Stimulated activated CD8-positive, alpha-beta memory T cell treated with anti-CD3 and anti-CD28 coated beads, Interleukin-12 subunit alpha, Interleukin-12 subunit beta, amount 100 ng/mL, for 1 hour (primary cell): ENCODE measurements at regions not wholly inside any gene's neighbourhood (a gene's known extent, or its start where the extent isn't known, plus 50 kb on each side); places are given as distances from the start of the nearest gene placed in this dataset.

ENCODE experiments used
- DNase-seq: peaks from one replicate; pipeline ENCODE4 v3.0.0-alpha.2; 2020; ENCODE audit warnings: low read depth

DNA sequence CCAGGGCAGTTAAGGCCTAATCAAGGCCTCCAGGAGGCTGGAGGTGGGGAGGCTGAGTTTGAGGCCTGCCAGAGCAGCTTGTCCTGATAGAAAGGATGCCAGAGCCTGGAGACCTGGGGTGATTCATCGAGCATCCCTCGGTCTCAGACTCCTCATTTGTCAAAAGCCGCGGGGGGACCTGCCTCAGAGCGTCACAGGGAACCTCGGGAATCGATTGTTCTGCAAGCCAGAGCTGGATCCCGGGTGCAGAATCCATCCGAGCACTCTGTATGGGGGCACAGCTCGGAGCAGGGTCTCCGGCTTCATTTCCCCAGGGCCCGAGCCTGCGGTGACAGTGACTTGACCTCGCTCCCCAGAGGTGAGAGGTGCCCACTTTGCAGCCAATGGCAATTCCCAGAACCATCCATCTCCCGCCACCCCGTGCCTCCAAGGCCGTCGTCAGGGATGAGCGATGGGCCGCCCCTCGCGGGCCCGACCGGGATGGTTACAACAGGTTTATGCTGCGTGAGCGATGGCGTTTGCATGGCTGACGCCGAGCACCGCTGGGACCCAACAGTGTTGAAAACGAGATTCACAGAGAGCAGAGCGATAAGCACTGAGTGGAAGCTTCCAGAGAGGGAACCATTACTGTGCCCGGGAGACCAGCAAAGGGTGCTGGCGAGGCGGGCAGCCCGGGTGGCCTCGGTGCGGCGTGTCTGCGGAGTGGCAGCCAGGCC is 117.1 kb upstream of the GSE1 start:
- DNase-seq: no peak

- no peak for DNase-seq
Observed at GRCh38 chr16:85497622-85498314, 115.4 kb upstream of the GSE1 start.

- no peak for DNase-seq
Observed at GRCh38 chr16:85498607-85499006, 114.5 kb upstream of the GSE1 start.

DNA sequence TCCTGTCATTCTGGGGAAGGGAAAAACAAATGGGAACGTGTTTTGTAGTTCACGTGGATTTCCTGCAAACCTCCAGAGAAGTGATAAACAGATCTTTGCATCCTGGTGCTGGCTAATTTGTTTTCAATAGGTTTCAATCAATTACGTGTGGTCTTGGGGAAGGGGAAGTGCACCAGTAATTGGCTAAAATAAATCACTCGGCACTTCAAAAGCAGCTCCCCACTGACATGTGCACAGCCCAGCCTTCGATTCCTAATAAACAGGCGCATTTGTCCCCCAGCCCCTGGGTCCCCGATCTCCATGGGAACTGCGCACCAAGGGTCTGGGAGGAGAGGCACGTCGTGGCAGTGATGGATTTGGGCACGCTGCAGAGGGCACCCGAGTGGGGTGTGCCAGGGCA is 112.9 kb upstream of the GSE1 start:
- DNase-seq: no peak

DNA sequence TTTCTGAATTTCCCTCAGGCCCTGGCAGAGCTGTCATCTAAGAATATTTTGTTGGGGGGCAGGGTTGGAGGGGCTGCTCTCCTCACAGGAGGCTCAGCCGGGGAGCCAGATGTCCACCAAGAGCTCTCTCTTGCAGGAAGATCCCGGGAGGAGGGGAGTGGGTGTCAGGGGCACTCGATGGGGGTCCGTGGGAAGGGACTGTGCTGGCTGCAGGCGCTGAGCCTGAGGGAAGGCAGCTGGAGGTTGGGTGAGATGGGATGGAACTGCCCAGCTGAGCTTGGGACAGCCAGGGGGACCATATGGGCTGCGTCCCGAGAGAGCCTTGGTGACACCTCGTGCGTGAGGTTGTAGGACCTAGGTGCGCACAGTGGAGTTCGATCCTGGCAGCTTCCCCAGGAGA is 111.2 kb upstream of the GSE1 start:
- DNase-seq: no peak

- no peak for DNase-seq
Observed at GRCh38 chr16:85502357-85502756, 110.8 kb upstream of the GSE1 start.

DNA sequence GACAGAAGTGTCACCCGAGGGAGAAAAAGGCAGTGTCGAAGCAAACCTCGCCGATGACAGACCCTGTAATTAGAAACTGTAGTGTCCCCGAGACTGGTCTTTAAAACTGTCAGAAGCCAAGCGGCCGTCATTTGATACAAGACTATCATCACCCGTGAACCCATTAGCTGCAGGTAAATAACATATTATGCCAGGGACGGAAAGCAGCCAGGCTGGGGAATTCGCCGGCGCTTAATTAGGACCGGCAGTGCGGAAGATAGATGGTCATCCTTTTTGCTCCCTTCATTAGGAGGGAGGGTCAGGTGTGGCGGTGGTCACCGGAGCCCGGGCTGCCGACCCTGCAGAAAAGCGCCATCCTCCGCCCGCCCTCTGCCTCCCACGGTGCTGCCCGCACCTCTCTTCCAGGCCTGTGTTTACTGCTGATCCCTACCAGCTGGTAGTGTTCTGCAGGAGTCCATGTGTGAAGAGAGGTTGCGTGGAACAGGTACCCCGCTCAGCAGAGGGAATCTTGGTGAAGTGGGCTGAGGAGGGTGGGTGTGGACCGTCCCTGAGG is 109.4 kb upstream of the GSE1 start:
- no peak for DNase-seq

GRCh38 chr16:85504242-85504641 is 108.9 kb upstream of the GSE1 start:
- no peak for DNase-seq

DNA sequence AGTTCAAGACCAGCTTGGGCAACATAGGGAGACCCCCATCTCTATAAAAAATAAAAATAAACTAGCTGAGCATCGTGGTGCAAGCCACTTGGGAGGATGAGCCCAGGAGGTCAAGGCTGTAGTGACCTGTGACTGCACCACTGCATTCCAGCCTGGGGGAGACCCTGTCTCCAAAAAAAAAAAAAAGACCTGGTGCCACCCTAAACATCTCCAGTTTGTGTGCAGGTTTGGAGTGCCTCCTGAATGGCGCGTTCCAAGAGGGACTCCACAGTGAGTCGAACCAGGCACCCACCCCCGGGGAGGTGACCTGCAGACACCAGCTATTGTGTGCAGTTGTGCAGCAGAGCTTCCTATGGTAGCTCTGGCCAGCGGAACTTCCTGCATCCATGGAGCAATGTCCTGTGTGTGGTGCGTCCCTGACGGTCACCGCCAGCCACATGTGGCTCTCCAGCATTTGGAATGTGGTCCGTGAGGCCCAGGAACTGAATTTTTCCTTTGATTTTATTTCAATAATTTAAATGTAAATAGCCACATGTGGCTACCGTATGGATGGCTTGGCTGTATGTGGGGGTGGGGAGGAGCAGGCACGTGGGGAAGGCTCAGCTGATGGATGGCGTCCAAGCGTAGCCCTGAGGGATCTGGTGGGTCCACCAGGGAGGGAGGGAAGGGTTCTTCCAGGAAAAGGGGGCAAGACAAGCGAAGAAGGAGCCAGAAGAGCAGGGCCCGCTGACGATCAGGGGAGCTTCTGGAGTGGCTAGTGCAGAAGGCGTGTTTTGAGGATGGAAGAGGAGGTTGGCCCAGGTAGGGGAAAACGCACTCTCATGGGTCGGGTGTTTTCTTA is 107.1 kb upstream of the GSE1 start:
- no peak for DNase-seq

GRCh38 chr16:85506635-85506911 is 106.5 kb upstream of the GSE1 start:
- no peak for DNase-seq

DNA sequence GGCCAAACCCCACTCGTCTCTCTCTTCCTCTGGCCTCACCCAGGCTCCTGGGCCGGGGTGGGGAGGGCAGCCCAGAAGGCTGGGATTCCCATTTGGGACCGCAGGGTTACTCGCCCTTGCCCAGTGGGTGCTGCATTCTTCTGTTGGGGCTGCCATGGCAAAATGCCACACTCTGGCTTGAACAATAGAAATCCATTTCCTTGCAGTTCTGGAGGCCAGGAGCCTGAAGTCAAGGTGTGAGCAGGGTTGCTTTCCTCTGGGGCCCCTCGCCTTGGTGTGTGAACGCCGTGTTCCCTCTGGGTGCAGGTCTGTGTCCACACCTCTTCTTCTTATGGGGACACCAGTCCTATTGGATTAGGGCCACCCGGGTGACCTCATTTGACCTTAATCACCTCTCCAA is 105.8 kb upstream of the GSE1 start:
- DNase-seq: no peak

DNA sequence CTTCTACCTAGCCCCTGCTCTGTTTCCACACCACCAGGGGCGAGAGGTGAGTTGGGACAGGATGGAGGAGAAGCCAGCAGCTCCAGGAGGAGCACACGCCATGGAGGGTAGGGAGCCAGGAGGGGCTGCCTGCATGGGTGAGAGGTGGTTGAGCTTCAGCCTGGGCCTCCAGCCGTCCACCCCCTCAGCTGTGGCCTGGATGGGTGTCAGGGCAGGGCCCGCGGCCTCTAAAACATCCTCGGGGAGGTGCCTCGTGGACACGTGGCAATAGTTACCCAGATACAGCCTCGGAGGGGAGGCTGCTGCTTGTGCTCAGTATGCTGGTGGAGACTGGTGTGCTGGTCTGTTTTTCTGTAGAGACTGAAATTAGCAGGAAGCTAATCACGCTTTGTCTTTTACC is 104.7 kb upstream of the GSE1 start:
- DNase-seq: no peak

GRCh38 chr16:85508993-85509392 is 104.1 kb upstream of the GSE1 start:
- DNase-seq: no peak

DNA sequence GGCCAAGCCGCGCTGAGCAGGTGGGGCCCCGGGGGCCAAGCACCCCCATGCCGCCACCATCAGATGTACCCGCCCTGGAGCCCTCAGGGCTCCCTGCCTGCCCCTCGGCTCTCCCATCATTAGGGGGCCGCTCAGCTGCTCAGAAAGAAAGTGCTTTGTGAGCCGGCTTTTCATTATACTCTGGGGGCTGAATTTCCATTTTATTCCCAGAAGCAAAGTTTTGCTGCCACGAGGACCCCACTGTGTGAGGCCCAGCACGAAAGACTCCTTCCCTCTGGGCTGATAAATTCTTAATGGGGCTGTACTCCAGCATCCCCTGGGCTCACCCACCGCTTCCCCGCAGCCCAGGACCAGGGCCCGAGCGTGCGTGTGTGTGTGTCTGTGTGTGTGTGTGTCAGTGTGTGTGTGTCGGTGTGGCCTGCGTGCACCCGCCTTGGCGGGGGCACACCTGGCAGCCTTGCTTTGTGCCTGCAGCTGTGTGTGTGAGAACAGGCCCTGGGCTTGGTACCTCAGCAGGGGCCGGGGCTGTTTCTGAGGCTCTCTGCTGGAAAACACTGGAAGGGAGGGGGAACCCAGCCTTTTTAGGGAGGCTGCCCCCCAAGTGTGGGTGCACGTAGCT is 103.0 kb upstream of the GSE1 start:
- no peak for DNase-seq

- no peak for DNase-seq
Observed at GRCh38 chr16:85511938-85512807, 100.9 kb upstream of the GSE1 start.

DNA sequence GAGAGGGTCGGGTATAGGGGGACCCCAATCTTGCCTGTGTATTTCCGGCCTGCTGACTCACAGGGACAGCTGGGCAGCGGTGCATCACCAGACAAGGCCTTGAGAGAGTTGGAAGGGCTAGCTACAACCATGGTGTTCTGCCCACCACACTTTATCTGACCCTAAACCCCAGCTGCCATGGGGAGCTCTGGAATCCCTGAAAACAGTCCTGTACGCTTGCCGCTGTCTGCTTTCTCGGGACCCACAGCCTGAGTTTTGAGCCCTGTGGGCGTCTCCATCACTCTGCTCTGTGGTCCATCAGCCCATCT is 100.4 kb upstream of the GSE1 start:
- no peak for DNase-seq

DNA sequence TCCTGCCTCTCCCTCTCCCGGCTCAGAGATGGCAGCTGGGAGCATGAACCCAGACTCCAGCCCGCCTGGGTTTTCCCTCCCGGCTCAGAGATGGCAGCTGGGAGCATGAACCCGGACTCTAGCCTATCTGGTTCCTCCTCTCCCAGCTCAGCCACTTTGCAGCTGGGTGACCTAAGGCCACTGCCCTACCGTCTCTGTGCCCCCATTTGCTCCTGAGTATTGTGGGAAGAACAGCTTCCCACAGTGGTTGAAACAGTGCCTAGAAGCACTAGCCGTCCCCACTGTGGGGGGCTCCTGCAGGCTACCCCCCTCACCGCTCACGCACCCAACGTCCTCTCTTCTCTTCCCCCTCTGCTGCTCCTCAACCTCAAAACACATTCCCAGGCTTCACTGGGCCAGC is 99.9 kb upstream of the GSE1 start:
- no peak for DNase-seq

- DNase-seq: no peak
Observed at GRCh38 chr16:85513649-85514048, 99.5 kb upstream of the GSE1 start.

DNA sequence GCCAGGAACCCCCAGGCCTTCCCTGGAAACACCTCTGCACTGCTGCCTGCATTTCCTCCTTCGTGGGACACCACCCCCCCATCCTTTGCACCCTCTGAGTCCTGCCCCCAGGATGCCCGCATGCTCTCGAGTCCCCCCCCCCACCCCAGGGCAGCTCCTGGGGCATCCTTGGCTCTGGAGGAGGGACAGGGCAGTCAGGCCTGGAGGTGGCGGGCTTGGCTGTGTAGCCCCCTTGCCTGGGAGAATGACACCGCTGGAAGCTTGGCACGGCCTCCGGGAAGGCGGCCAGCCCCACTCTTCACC is 98.9 kb upstream of the GSE1 start:
- no peak for DNase-seq

DNA sequence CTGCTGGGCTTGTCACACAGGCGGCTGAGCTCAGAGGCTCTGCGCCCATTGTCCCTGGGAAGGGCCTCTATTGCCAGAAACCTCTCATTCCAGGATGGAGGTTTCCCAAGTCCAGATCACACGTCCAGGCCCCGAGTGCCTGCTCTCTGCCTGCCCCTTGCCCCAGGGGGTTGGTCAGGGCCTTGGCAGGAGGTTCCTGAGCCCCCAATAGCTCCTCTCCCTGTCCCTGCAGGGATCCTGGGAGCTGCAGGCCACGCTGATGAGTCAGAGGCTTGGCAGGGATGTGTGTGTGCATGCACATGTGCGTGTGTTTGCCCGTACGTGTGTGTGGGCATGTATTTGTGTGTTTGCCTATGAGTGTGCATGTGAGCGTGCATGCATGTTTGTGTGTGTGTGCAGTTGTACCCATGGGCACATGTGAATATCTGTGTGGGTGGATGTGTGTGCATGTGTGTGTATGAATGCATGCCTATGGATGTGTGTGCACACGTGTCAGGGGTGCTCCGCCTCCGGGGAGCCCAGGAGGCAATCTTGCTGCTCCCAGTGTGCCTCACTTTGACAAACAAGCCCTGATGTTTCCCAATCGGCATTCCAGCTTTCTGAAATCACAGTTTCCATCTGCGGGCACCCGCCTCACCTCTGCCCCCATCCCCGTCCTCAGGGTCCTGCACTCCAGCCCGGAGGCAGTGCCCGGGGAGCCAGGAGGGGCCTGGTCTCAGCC is 98.4 kb upstream of the GSE1 start:
- no peak for DNase-seq

DNA sequence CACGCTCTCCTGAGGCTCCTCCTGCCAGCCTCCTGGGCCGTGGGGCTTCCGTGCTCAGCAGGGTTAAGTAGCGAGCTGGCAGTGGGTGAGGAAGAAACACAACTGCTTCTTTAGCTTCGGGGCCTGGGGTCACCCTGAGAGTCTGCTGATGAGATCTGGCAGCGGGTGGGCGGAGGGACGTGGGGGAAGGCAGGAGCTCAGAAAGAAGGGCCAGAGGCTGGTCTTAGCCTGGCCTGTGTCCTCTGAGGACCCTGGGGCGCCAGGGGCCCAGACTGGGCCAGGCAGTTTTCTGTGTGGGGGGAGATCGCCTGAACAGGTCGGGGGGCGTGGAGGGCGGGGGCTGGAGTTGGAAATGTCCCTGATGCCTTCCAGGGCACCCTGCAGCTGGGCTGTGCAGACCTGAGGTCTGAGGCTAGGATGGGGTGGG is 97.8 kb upstream of the GSE1 start:
- DNase-seq: no peak
